BE2C (cell line): ENCODE measurements at regions not wholly inside any gene's neighbourhood (a gene's known extent, or its start where the extent isn't known, plus 50 kb on each side); places are given as distances from the start of the nearest gene placed in this dataset.

Experiments
- DNase-seq: peaks from one replicate; pipeline ENCODE4 v3.0.0-alpha.2; 2020
- H3K27me3 ChIP-seq: fragments of 250-450 bp; sonication (Bioruptor Pico); 2 replicates; pipeline ENCODE4 v1.5.1; 2020; ENCODE audit warnings: mild to moderate bottlenecking
- H3K36me3 ChIP-seq: fragments of 250-450 bp; sonication (Bioruptor Pico); 2 replicates; pipeline ENCODE4 v1.5.1; 2020; ENCODE audit warnings: mild to moderate bottlenecking
- H3K4me1 ChIP-seq: fragments of 250-450 bp; sonication (Bioruptor Pico); 2 replicates; pipeline ENCODE4 v1.5.1; 2020
- H3K4me3 ChIP-seq: 2 replicates; pipeline ENCODE4 v1.5.1; 2011; ENCODE audit warnings: low read depth, low read length
- H3K9me3 ChIP-seq: fragments of 250-450 bp; sonication (Bioruptor Pico); 2 replicates; pipeline ENCODE4 v1.5.1; 2020
- CTCF ChIP-seq: IDR thresholded peaks from 2 replicates; pipeline ENCODE4 v1.5.1; 2012; ENCODE audit warnings: mild to moderate bottlenecking, low read depth, low read length

GRCh38 chr5:30237189-30237588 lies 956.3 kb upstream of the CDH6 start:
- no peak for TF ChIP-seq CTCF
- no peaks in the 10 kb centered on the region for H3K36me3 ChIP-seq
- H3K9me3 ChIP-seq: no peaks in the 10 kb centered on the region

GRCh38 chr5:30209755-30210154 lies 983.7 kb upstream of the CDH6 start:
- H3K4me1 ChIP-seq: no peaks in the 10 kb centered on the region
- H3K36me3 ChIP-seq: no peaks in the 10 kb centered on the region
- no peaks in the 10 kb centered on the region for H3K27me3 ChIP-seq
- TF ChIP-seq CTCF: no peak
- no peak for DNase-seq
- no peaks in the 10 kb centered on the region for H3K9me3 ChIP-seq
- no peak overlapping the region for H3K4me3 ChIP-seq

More at GRCh38 chr5:30237189-30237588, 956.3 kb upstream of the CDH6 start:
- DNase-seq: no peak
- Histone ChIP-seq H3K4me3 (no peak overlapping the region), H3K27me3 (no peaks in the 10 kb centered on the region), H3K4me1 (no peaks in the 10 kb centered on the region)

- Histone ChIP-seq H3K9me3 (no peaks in the 10 kb centered on the region), H3K27me3 (no peaks in the 10 kb centered on the region), H3K4me3 (no peak overlapping the region), H3K4me1 (no peaks in the 10 kb centered on the region), H3K36me3 (no peaks in the 10 kb centered on the region)
- DNase-seq: no peak
- TF ChIP-seq CTCF: no peak
Observed at GRCh38 chr5:30197662-30198061, 995.8 kb upstream of the CDH6 start.

- no peak for DNase-seq
- no peak overlapping the region for H3K4me3 ChIP-seq
- H3K36me3 ChIP-seq: no peaks in the 10 kb centered on the region
- no peaks in the 10 kb centered on the region for H3K9me3 ChIP-seq
- H3K4me1 ChIP-seq: no peaks in the 10 kb centered on the region
- no peaks in the 10 kb centered on the region for H3K27me3 ChIP-seq
- no peak for TF ChIP-seq CTCF
Observed at GRCh38 chr5:30195036-30195435, 998.5 kb upstream of the CDH6 start.

GRCh38 chr5:30194595-30194994 lies 998.9 kb upstream of the CDH6 start:
- TF ChIP-seq CTCF: no peak
- no peaks in the 10 kb centered on the region for H3K36me3 ChIP-seq
- no peak for DNase-seq
- no peaks in the 10 kb centered on the region for H3K4me1 ChIP-seq
- H3K27me3 ChIP-seq: no peaks in the 10 kb centered on the region
- no peak overlapping the region for H3K4me3 ChIP-seq
- no peaks in the 10 kb centered on the region for H3K9me3 ChIP-seq

GRCh38 chr5:30183795-30184194 lies 1009.7 kb upstream of the CDH6 start:
- Histone ChIP-seq H3K4me3 (no peak overlapping the region), H3K27me3 (no peaks in the 10 kb centered on the region), H3K36me3 (no peaks in the 10 kb centered on the region), H3K4me1 (peaks cover 6% of the 10 kb centered on the region), H3K9me3 (no peaks in the 10 kb centered on the region)
- DNase-seq: no peak
- TF ChIP-seq CTCF: no peak
